HG02943 (cell line): ENCODE measurements at regions not wholly inside any gene's neighbourhood (a gene's known extent, or its start where the extent isn't known, plus 50 kb on each side); places are given as distances from the start of the nearest gene placed in this dataset.

Source experiments
- ATAC-seq: cut with Tn5 transposase; IDR thresholded peaks from one replicate; pipeline ENCODE4 v1.9.1; 2021; ENCODE audit warnings: mild to moderate bottlenecking, low read depth, moderate library complexity; ENCODE audit not compliant: unreplicated experiment

DNA sequence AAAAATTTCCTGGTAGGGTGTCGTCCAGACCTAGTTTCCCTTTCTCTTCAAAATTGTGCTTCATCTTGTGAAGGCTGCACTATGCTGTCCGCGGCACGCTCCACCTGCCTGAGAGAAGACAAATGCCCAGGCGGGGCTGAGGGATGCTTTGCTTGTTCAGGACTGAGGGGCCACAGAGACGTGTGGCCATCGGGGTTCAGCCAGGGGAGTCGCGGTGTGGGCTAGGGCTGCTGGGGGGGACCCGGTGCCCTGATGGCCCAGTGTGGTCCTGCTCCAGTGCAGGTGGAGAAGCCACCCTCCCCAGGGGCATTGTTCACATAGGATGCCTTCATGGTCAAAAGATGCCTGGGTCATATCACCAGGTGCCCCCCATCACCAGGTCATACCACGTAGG, 107.8 kb upstream of the SHH start:
- ATAC-seq: no peak

DNA sequence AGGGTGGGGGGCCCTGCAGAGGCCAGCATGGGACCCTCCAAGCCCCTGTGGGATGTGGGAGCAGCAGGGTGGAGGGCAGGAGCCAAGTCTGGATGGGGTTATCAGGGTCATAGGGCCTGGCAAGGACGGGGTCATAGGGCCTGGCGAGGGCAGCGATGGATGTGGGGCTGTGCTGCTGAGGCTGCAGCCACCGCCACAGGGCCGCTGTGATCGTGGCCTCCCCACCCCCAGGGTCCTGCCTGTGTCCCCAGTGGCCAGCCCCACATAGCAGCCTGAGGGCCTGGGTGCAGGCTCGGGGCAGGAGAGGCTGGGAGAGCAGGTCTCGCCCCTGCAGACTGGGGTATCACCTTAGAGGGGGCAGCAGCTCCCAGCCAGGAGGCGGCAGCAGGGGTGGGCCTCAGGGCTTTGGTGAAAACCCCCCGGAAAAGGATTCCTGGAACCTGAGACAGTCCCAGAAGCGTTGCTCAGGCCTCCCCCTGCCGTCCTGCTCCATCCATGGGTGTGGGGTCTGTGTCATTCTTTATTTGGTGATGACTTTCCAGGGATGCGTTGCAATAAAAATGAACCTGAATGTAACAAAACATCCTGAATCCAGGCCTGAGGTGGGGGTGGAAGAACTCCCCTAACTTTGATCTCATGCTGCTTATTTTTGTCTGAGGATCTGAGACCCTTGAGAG, 107.3 kb upstream of the SHH start:
- no peak for ATAC-seq

DNA sequence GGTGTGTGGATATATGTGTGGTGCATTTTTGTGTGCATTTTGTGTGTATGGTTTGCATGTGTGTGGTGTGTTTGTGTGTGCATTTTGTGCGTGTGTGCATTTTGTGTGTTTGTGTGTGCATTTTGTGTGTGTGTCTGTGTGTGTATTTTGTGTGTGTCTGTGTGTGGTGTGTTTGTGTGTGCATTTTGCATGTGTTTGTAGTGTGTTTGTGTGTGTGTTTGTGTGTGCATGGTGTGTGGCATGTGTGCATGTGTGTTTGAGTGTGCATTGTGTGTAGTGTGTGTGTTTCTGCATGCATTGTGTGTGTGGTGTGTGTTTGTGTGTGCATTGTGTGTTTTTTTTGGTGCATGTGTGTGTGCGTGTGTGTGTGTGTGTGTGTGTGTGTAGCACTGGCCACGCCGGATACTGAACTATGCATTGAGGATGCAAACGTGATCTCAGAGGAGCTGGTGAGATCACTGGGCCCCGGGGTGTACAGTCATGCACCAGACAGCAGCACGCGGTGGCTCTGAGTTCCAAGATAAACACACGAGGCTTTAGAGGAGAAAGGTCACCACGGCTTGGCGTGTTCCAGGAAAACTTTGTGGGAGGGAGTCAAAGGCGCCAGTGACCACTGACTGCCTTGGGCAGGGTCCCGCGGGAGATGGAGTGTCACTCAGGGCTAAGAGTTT, 106.6 kb upstream of the SHH start:
- ATAC-seq: no peak

DNA sequence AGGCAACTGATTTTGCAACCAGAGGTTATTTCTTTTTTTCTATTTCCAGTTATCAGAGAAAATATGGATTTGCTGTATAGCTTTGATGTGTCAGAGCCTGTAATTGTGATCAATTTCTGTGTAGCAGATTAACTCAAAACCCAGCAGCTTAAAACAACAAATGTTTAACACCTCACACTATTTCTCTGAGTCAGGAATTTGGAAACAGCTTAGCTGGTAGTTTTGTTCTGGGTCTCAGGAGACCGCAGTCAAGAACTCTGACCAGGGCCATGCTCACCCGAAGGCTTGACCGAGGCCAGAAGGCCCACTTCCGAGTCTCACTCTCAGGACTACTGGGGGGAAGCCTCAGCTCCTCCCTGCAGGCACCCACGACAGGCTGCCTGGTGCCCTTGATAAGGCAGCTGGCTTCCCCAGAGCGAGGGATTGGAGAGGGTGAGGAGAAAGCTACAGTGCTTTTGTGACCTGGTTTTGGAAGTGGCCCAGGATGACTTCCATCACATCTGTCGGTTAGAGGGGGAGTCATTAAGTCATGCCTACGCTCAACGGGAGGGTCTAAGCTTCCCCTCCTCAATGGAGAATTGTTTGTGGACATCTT, 105.7 kb upstream of the SHH start:
- no peak for ATAC-seq

DNA sequence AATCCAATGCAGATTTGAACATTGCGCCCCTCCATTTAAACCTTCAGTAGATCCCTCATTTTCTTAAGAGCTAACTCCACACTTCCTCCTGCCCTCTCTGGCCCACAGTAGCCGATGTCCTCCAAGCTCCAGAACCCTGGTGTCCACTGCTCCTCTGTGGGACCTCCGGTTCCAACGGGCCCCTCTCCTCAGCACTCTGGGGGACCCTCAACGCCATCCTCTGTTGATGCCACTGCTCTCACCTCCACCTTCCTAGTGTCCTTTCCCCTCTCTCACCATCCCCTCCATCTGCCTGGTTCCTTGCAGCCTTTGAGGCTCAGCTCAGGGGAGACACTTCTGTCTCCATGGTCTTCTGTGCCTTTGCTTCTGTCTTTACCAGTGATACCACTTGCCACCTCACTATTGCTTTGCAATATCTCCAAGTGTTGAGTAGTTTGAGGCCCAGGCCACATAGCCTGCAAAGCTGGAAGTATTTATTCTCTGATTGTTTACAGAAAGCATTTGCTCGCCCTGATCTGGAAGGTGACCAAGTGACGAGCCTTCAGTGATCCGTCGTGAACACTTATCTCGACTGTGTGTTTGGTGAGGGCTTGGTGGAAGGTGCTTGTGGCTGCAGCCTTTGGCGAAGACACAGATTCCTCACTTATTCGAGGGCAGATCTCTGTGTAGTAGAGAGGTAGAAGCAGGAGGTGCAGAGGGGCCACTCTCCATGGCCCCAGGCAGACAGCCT, 104.8 kb upstream of the SHH start:
- ATAC-seq: no peak

DNA sequence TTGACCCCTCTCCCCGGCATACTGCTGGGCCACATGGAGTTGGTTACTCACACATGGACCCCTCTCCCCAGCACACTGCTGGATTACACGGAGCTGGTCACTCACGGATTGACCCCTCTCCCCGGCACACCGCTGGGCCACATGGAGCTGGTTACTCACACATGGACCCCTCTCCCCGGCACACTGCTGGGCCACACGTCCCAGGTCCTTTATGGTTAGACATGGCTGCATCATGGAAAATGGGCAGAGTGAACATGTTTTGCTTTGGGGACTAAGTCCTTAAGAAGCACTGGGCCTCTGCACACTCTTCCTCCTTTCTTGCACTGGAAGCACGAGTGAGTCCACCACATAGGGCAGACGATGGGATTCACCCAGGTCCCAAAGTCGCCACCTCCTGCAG, 102.1 kb upstream of the SHH start:
- ATAC-seq: no peak

DNA sequence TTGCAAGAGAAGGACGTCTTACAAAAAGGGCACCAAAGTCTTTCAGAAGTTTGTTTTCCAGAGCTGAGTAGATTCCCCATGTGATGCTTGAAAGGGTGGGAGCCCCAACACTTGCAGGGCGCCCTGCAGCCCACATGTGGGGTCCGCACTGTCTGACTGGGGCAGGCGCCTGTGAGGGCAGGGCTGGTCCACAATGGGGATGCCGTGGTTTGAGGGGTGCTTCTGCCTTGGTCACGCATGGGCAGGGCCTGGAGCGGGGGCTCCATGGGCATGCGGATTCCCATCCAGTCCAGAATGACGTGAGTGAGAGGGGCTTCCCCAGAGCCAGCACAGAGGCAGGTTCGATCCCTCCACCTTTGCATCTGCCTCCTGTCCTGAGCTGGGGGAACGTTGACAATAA, 101.5 kb upstream of the SHH start:
- ATAC-seq: no peak

DNA sequence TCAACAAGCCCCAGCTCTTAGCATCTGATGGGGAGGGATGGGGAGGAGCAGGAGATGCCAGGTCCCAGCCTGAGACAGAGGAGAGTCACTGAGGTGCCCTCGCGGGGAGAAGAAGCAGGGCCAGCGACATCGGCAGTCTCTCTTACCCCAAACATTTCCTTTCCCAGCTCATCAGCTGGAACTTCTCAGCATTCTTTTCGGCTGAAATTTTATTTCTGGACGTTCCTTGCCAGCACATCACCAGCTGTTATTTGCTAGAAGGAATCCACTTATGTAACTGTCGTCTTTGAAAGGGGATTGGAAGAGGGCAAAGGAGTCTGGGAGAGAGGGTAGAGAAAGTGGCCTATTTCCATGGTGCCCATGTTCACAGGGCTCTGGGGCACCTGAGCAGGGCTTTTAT, 101.0 kb upstream of the SHH start:
- no peak for ATAC-seq

DNA sequence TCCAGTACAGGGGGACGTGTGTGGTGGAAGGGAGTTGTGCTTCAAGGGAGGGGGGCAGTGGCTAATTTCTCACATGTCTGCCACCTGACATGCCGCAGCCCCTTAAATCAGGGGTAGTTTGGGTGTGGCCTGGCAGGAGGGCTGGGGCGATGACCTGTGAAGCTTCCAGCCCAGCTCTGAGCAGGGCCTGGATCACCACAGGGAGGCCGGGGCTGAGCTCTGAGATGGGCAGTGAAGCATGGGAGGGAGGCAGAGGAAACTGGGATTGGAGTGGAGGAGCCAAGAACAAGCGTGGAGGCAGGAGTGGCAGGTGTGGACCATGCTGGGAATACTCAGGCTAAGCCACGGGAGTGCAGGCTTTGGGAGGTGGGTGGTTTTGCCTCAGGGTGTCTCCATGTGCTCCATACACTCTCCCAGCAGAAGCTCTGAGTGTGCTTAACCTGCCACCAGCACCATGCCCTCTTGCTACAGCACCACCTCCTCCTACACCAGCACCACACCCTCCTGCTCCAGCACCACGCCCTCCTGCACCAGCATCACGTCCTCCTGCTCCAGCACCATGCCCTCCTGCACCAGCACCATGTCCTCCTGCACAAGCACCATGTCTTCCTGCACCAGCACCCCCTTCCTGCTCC, 99.3 kb upstream of the SHH start:
- ATAC-seq: no peak

DNA sequence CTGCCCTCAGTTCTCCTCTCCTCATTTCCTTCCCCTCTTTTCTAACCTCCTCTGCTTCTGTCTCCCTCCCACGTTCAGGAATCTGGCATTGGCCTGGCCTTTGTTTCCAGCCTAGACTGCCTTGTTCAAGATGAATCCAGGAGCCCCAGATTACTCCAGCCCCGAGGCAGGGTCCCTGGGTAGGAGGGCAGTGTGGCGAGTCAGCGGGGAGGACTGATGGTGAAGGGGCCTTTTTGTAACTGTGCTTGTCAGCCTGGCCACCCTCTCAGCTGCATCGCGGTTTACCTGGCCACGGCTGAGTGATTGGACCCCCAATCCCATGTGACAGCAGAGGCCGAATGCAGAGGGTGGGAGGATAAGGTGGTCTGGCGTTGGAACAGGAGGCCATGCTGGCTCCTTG, 96.1 kb upstream of the SHH start:
- no peak for ATAC-seq

DNA sequence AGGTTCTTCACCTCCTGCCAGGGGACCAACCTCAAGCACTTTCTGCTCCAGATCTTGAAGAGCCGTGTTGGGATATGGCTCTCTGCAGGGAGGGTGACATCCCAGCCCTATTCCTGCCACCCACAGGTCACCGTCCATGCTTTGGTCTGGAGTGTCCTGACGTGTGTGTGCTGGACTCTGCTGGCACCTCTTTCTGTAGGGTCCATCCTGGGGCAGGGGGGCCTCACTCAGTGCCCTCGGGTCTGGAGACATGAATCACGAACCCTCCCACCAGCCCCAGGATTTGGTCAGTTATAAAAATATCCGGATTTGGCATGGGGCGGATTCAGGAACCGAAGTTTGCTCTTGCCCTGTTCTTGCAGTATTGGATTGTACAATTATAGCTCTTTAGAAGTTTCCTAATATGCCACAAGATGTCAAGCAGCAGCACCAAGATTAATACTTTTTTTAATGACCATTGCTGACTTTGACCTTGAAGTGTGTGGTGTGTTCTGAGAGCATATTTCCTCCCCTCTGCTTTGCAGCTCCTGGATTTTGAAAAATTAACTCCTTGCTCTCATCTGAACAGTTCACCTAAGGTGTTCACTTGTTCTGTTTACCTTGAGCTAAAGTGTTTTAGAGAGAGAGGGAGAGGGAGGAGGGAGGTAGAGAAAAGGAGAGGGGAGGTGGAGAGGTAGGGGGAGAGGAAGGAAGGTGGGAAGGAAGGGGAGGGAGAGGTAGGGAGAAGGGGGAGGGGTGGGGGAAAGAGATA, 95.4 kb upstream of the SHH start:
- ATAC-seq: no peak

DNA sequence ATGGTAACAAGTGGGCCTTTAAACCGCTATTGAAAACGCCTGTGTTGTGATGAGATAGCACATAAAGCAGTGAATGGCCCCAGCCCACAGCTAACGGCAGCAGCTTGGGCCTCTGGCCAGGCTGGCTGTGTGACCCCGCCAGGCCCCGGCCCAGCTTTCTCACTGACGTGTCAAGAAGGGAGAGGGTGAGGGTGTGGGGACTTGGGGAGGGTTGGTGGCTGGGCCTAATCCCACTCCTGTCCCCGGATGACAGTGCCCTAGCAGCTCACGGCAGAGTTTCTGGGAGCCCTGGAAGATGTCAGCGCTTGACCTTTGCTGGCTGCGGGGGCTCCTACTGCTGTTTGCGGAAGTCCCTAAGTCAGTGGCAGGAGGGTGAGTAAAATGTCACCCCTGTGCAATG, 88.9 kb upstream of the SHH start:
- ATAC-seq: no peak

DNA sequence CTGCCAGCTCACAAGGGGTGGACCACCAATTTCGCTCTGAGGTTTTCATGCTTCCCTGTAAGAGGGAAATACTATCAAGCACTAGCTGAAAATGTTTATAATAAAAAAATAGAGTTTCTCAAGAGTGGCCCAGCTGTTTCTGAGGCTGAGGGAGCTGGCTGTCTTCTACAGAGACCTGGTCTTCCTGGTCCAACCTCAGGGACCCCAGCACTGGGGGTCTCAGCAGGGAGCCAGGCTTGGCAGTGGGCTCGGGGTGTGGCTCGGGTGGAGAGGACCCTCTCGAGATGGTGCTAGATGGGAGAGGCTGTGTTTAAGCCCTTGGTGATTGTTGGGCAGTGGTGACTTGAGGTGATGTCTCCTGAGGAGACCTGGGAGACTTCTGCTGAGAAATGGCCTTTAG, 87.3 kb upstream of the SHH start:
- ATAC-seq: no peak

DNA sequence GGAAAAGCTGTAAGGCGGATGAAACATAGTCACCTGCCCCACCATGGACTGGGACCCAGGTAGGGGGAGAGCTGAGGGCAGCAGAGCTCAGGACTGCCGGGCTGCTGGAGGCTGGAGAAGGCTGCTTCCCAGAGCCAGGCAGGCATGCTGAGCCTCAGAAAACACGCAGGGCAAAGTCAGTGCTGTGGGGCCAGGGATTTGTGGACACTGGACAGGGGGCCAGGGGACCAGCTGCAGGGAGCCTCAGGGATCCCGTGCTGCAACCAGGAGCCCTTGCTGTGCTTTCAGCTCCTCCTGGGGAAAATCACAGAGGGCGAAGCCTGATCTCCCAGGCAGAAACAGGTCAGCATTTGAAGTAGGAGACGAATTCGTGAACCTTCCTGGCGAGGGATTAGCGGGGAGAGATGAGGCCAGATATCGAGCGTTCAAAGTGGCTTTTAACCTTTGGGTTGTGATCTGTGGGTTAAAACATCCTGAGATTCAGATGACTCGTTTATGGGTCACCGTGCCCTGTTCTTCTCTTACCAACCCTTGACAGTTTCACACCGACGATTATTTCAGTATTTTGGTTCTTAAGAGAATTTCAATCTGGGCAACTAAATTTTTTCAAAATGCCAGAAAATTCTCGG, 85.6 kb upstream of the SHH start:
- no peak for ATAC-seq

DNA sequence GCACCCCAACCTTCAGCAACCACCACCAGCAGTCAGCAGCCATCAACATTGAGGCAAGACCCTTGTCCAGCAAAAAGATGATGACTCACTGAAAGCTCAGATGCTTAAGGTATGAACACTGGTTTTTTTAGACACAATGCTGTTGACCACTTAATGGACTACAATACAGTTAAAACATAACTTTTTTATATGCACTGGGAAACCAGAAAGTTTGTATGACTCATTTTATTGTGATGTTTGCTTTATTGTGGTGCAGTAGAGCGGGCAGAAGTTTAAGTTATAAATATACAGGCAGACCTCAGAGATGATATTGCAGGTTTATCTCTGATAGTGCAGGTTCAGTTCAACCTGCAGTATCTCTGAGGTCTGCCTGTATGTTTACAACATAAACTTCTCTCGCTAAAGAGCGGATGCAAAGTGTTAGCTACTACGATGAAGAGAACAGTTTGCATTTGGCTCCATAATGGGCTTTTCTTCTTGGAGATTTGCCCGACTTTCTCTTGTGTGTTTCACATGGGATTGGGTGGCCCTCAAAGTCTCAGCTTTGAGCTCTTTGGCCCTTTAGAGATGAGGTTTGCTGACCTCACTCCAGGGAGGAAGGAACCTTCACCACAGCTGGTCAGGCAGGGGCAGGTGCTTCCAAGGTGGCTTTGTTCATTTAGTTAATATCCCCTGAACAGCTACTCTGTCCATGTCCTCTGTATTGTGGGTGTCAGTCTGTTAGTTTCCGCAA, 84.4 kb upstream of the SHH start:
- ATAC-seq: no peak

DNA sequence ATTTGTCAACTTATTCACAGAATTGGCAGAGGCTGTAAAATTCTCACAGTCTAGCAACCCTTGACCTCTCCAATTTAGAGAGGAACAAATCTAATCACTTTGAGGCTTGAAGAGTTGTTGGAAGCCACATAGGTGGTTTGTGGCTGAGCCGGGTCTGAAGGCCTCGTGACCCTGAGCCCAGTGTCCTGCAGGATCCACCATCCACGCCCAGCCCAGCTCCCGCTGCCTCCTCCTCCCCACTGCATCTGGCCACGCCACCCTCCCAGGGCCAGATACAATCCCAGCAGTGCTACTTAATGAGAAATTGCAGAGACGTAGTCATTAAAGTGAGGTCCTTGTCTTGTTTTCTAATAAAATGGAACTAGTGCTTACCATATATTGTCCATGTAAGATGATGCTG, 81.4 kb upstream of the SHH start:
- no peak for ATAC-seq

DNA sequence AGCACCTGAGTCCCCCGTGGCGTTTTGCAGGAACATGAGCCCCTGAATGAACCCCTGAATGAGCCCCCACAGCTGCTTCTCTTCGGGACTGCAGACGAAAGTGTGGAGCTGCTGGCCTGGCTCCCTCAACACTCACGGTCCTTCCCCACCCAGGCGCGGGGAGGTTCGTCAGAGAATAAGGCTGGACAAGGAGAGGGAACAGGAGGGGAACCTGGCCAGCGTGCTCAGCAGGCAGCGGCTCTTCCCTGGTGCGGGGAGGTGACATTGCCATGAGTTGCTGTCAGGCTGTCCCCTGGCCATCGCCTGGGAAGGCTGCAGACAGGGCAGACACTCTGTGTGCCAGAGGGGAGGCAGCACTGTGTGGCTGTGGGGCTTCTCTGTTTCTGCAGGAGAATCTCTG, 80.9 kb upstream of the SHH start:
- no peak for ATAC-seq

DNA sequence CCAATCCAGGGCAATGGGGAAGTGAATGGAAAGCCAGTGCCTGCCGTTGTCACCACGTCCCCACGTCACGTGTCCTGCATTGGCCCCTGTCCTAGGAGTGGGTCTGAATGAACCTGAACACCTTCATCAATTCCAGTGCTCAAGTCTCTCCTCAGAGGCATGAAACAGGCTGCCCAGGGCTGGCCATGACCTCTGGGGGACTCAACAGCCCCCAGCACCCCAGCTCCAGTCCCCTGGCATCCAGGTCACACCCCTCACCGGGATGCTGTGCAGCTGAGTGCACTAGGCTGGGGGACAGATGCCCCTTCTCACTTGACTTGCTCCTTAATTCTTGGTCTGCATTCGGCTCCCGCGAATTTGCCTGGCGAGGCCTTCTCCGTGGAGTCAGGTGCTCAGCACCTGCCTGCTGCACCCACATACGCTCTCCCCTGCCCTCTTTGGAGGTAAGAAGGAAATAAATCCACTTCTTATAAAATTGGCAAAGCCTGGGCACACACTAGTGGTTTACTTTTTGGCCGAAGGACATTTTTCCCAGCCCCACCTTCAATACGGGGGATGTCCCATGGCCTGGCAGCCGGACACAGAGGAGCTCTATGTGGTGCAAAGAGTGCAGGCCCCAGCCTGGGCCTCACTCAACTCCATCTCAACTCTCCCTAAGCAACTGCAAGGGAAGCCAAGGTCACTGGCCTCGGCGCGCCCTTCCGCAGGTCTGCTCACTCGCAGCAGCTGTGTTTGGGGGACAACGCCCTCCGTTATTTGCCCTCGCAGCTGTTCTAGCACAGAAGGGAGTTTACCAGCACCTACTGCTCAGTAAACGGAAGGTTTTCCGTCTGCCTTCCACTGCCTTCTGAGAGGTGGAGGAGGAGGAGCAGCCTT, 77.6 kb upstream of the SHH start:
- ATAC-seq: no peak
